T-cell (primary cell): ENCODE measurements at regions not wholly inside any gene's neighbourhood (a gene's known extent, or its start where the extent isn't known, plus 50 kb on each side); places are given as distances from the start of the nearest gene placed in this dataset.

Experiments used
- ATAC-seq, 4 experiments: fragments of 200-7000 bp in 3 of 4; fragments of 150-1000 bp in 1 of 4; cut with Tn5 transposase; replicated peaks in 1 of 4; 1 replicate in 3 of 4; 2 replicates in 1 of 4; pipeline ENCODE4 v1.10.0; 2021; ENCODE audit warnings: moderate library complexity in 3 of 4, mild to moderate bottlenecking in 2 of 4, moderate number of reproducible peaks in 1 of 4
- CTCF ChIA-PET, 2 donors: fragments of 300-600 bp; sonication (Branson Sonifier 250); formaldehyde crosslinking; loops; one replicate each; lab custom pipeline; 2022; ENCODE audit warnings: antibody characterized with exemption in 2 of 2; lab: Charles Lee
- POLR2A ChIA-PET, 2 donors: fragments of 300-600 bp; sonication (Branson Sonifier 250); formaldehyde crosslinking; loops; one replicate each; lab custom pipeline; 2022; ENCODE audit warnings: antibody characterized with exemption in 2 of 2; lab: Charles Lee
- DNase-seq, 35 experiments: peaks; one replicate each; pipeline versions ENCODE4 v3.0.0 to v3.0.0-alpha.2; 2013 to 2023
- H3K27ac ChIP-seq: one replicate; pipeline ENCODE4 v1.5.1; 2013; ENCODE audit warnings: low read length
- H3K27me3 ChIP-seq, 2 experiments: replicated peaks in 1 of 2; 1 replicate in 1 of 2; 2 replicates in 1 of 2; pipeline versions ENCODE4 v1.6.1 to v1.7.0; 2013; ENCODE audit warnings: low read length in 1 of 2, mixed read lengths in 1 of 2; ENCODE audit not compliant: control insufficient read depth in 2 of 2, insufficient read depth in 2 of 2; ENCODE audit errors: extremely low read depth in 1 of 2
- H3K36me3 ChIP-seq, 2 donors: 1 replicate in 1 of 2; 2 replicates in 1 of 2; pipeline versions ENCODE4 v1.6.1 to v1.7.0; 2013; ENCODE audit warnings: low read length in 1 of 2; ENCODE audit not compliant: control insufficient read depth in 2 of 2, insufficient read depth in 1 of 2; ENCODE audit errors: extremely low read depth in 1 of 2
- H3K4me1 ChIP-seq, 2 experiments: 1 replicate in 1 of 2; 2 replicates in 1 of 2; pipeline versions ENCODE4 v1.6.1 to v1.7.0; 2013; ENCODE audit warnings: low read length in 2 of 2, mixed read lengths in 1 of 2; ENCODE audit not compliant: insufficient read depth in 2 of 2, control insufficient read depth in 1 of 2; ENCODE audit errors: extremely low read depth in 1 of 2
- H3K4me3 ChIP-seq, 2 donors: 1 replicate in 1 of 2; 2 replicates in 1 of 2; pipeline versions ENCODE4 v1.5.1 to v1.7.0; 2013; ENCODE audit warnings: mild to moderate bottlenecking in 2 of 2, low read length in 1 of 2, moderate library complexity in 1 of 2; ENCODE audit not compliant: control insufficient read depth in 1 of 2; ENCODE audit errors: extremely low read depth in 1 of 2
- H3K9me3 ChIP-seq: 2 replicates; pipeline ENCODE4 v1.7.0; 2013
- H3K27ac Mint-ChIP-seq, 2 donors: one replicate each; pipeline ENCODE4 v1.8.0; 2020 to 2021; ENCODE audit warnings: mild to moderate bottlenecking in 2 of 2, mixed read lengths in 2 of 2
- H3K27me3 Mint-ChIP-seq, 2 donors: one replicate each; pipeline ENCODE4 v1.8.0; 2021 to 2022; ENCODE audit warnings: mixed read lengths in 2 of 2
- H3K36me3 Mint-ChIP-seq: one replicate; pipeline ENCODE4 v1.8.0; 2021; ENCODE audit warnings: mixed read lengths
- H3K4me1 Mint-ChIP-seq, 3 donors: one replicate each; pipeline ENCODE4 v1.8.0; 2020 to 2022; ENCODE audit warnings: mixed read lengths in 3 of 3, mild to moderate bottlenecking in 1 of 3
- H3K4me3 Mint-ChIP-seq, 3 donors: one replicate each; pipeline ENCODE4 v1.8.0; 2020 to 2022; ENCODE audit warnings: mild to moderate bottlenecking in 3 of 3, mixed read lengths in 3 of 3, moderate library complexity in 3 of 3
- H3K9me3 Mint-ChIP-seq, 3 donors: one replicate each; pipeline ENCODE4 v1.8.0; 2020 to 2022; ENCODE audit warnings: mixed read lengths in 3 of 3
- WGBS: methylation state at CpG from one replicate; pipeline ENCODE4 v1.1.5; 2013; ENCODE audit warnings: missing lambda C conversion rate; ENCODE audit not compliant: insufficient coverage; 5-methylcytosine and 5-hydroxymethylcytosine counted together

DNA sequence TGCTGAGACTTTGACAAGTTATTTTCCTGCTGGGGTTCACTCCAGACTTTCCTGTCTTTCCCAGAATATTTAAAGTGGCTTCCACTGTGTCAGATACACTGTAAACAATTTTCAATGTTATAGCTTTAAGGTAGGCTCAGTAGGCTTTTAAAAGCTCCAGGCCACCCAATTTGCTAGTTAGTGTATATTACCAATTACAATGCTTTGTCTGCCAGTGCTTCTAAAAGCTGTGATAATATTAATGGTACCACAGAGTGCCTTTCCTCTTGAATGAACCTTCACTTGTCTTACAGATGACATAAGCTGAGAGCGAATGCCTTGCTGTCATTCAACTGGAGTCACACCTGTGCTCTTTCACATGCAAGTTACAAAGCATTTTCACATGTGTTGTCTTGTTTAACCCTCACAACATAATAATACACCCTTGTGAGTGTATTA is 239.7 kb upstream of the HTR2A start:
- no CpG with 5 or more reads among the region's 1 CpG for WGBS
- no peak for ATAC-seq
- no peaks in the 10 kb centered on the region for H3K4me1 ChIP-seq
- H3K9me3 Mint-ChIP-seq = peaks cover 0 to 7% (median 0%) of the 10 kb centered on the region in 3 donors
- peaks cover 0 to 6% of the 10 kb centered on the region in 2 donors for H3K27me3 Mint-ChIP-seq
- no peaks in the 10 kb centered on the region for H3K36me3 Mint-ChIP-seq
- H3K27ac ChIP-seq = no peak overlapping the region
- ChIA-PET POLR2A (no interaction called here), CTCF (no interaction called here)
- H3K36me3 ChIP-seq = no peaks in the 10 kb centered on the region
- no peaks in the 10 kb centered on the region for H3K4me1 Mint-ChIP-seq
- no peaks in the 10 kb centered on the region for H3K27me3 ChIP-seq
- H3K27ac Mint-ChIP-seq = no peak overlapping the region
- H3K9me3 ChIP-seq = no peaks in the 10 kb centered on the region
- no peak overlapping the region for H3K4me3 Mint-ChIP-seq
- H3K4me3 ChIP-seq = no peak overlapping the region
- DNase-seq = no peak

DNA sequence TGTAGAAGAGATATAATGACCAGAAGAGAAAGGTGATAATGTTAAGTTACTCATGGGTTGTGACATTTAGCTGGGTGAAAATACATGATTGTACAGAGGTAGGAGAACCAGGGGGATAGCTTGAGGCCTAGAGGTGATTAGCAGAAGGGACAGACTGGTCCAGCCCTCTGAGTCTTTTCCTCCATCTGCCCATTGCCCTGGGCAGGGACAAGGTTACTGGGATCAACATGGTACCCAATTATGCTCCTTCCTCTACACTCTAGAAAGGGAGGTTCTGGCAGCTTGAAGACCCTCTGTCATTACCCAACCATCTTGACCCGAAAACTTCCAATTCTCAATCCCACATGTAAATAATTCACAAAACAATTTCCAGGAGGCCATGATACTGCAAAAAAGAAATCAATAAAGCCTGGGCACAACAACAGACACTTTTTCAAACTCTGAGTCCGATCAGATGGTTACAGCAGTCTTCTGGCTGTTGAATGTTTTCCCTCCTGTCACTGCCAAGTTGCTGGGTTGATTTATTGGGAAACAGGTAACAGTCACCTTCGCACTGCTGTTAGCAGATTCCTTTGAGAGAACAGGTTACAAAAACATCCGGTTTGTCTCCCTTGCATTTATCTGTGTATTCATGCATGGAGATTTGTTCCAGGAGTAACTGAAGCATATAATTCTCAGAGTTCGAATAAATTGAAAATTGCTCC is 239.1 kb upstream of the HTR2A start:
- Histone ChIP-seq H3K27ac (no peak overlapping the region), H3K4me3 (no peak overlapping the region), H3K36me3 (no peaks in the 10 kb centered on the region), H3K27me3 (no peaks in the 10 kb centered on the region), H3K9me3 (no peaks in the 10 kb centered on the region), H3K4me1 (no peaks in the 10 kb centered on the region)
- ChIA-PET POLR2A (no interaction called here), CTCF (no interaction called here)
- peaks cover 0 to 6% of the 10 kb centered on the region in 2 donors for H3K27me3 Mint-ChIP-seq
- H3K27ac Mint-ChIP-seq = no peak overlapping the region
- no peak for ATAC-seq
- no peak for DNase-seq
- 84% methylated on average over 2 of the region's 5 CpGs for WGBS
- no peak overlapping the region for H3K4me3 Mint-ChIP-seq
- H3K9me3 Mint-ChIP-seq = peaks cover 0 to 7% (median 0%) of the 10 kb centered on the region in 3 donors
- H3K4me1 Mint-ChIP-seq = no peaks in the 10 kb centered on the region
- no peaks in the 10 kb centered on the region for H3K36me3 Mint-ChIP-seq

DNA sequence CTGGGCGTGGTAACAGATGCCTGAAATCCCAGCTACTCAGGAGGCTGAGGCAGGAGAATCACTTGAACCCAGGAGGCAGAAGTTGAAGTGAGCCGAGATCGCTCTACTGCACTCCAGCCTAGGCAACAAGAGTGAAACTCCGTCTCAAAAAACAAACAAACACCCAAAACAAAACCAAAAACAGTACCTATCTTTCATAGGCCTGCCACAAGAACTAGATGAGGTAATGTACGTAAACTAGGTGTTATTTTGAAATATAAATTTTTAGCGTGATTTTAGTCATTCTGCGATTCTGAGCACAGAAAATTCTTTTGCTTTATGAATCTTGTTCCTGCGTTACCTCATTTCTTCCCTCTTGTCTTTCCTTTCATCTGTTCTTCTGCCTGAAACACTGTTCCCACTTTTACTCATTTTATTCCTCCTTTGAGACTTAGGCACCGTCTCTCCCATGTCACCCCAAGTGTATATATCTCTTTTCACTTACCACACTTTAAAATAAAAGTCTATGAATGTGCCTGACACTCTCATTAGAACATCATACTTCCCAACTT is 238.2 kb upstream of the HTR2A start:
- Histone ChIP-seq H3K4me3 (no peak overlapping the region), H3K36me3 (no peaks in the 10 kb centered on the region), H3K4me1 (no peaks in the 10 kb centered on the region), H3K9me3 (no peaks in the 10 kb centered on the region), H3K27me3 (no peaks in the 10 kb centered on the region), H3K27ac (no peak overlapping the region)
- POLR2A ChIA-PET = no interaction called here
- Mint-ChIP-seq H3K27me3 (peaks cover 2 to 6% of the 10 kb centered on the region in 2 donors), H3K9me3 (peaks cover 0 to 7% (median 0%) of the 10 kb centered on the region in 3 donors), H3K4me1 (no peaks in the 10 kb centered on the region), H3K27ac (no peak overlapping the region), H3K36me3 (no peaks in the 10 kb centered on the region), H3K4me3 (no peak overlapping the region)
- ATAC-seq (no peak), DNase-seq (no peak)
- 59% methylated on average over 5 of the region's 9 CpGs for WGBS
- CTCF ChIA-PET = no interaction called here

DNA sequence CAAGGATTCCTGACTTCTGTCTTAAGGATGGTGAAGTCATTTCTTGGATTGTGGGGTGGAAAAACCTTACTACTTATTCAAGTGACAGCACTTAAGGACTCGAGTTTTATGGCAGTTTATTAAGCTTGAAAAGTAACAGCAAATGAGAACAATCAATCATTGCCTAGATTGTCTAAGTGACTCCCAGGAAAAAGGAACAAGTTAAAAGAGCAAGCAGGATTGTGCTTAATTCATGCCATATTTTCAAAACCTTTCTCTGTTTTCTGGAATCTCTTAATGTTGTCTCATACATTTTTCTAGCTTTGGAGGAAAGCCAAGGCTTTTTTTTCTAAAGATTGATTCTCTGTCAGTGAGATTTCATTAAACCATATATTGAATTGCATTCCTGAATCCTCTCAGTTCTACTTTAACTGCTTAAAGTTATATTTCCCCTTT is 236.2 kb upstream of the HTR2A start:
- ChIA-PET POLR2A (no interaction called here), CTCF (no interaction called here)
- Mint-ChIP-seq H3K36me3 (no peaks in the 10 kb centered on the region), H3K4me3 (no peak overlapping the region), H3K4me1 (no peaks in the 10 kb centered on the region), H3K27ac (no peak overlapping the region), H3K27me3 (peaks cover 4 to 6% of the 10 kb centered on the region in 2 donors), H3K9me3 (peaks cover 0 to 4% (median 0%) of the 10 kb centered on the region in 3 donors)
- no peak overlapping the region for H3K27ac ChIP-seq
- no peaks in the 10 kb centered on the region for H3K4me1 ChIP-seq
- ATAC-seq (no peak), DNase-seq (no peak)
- H3K27me3 ChIP-seq = no peaks in the 10 kb centered on the region
- H3K9me3 ChIP-seq = no peaks in the 10 kb centered on the region
- H3K36me3 ChIP-seq = no peaks in the 10 kb centered on the region
- no peak overlapping the region for H3K4me3 ChIP-seq
- WGBS = no CpG with 5 or more reads among the region's 1 CpG

DNA sequence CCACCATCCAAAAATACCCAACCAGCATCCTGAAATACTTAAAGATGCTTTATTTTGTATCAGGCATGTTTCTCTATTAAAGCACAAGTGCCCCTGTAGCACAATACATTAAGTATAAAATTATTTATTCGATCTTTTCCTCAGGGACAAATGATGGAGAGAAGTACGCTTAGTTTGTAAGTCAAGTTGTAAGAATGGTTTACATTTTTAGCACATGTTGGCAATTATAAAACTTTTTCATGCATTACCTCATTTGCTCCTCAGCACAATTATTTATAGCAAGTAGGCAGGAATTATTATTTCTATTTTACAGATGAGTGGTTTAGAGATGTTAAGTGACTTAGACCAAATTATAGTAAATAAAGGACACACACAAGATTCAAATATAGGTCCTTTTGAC is 232.6 kb upstream of the HTR2A start:
- Histone ChIP-seq H3K4me1 (no peaks in the 10 kb centered on the region), H3K36me3 (no peaks in the 10 kb centered on the region), H3K27me3 (no peaks in the 10 kb centered on the region), H3K9me3 (no peaks in the 10 kb centered on the region), H3K27ac (no peak overlapping the region), H3K4me3 (no peak overlapping the region)
- no peak overlapping the region for H3K27ac Mint-ChIP-seq
- no peaks in the 10 kb centered on the region for H3K9me3 Mint-ChIP-seq
- DNase-seq (no peak), ATAC-seq (no peak)
- no peaks in the 10 kb centered on the region for H3K36me3 Mint-ChIP-seq
- WGBS = no CpG with 5 or more reads among the region's 2 CpGs
- no peak overlapping the region for H3K4me3 Mint-ChIP-seq
- H3K4me1 Mint-ChIP-seq = no peaks in the 10 kb centered on the region
- POLR2A ChIA-PET = no interaction called here
- CTCF ChIA-PET = no interaction called here
- H3K27me3 Mint-ChIP-seq = peaks cover 3 to 6% of the 10 kb centered on the region in 2 donors

DNA sequence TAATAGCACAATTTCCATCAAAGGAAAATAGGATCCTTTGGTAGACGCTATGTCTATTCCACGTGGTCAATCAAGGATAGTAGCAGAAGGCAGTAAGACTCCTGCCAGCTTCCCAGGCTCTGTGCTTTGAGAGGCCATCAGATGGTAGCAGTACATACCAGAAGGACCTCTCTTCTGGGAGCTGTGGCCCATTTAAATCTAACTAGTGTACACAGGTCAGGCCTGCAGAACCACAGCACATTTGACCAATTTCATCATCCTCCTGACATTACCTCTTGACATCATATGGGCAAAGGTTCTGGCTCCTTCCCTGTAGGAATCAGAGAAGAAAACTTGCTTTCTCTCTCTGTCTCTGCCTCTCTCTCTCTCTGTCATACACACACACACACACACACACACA is 229.6 kb upstream of the HTR2A start:
- H3K27ac ChIP-seq = no peak overlapping the region
- Mint-ChIP-seq H3K4me1 (no peaks in the 10 kb centered on the region), H3K27ac (no peak overlapping the region), H3K9me3 (peaks cover 0 to 4% (median 0%) of the 10 kb centered on the region in 3 donors), H3K4me3 (no peak overlapping the region), H3K27me3 (peaks cover 3 to 6% of the 10 kb centered on the region in 2 donors), H3K36me3 (no peaks in the 10 kb centered on the region)
- no peak overlapping the region for H3K4me3 ChIP-seq
- DNase-seq = no peak
- H3K9me3 ChIP-seq = no peaks in the 10 kb centered on the region
- H3K4me1 ChIP-seq = no peaks in the 10 kb centered on the region
- ChIA-PET POLR2A (no interaction called here), CTCF (interaction anchor here in 1 of 2 donors (0.5 kb wide), 1 partner anchor 649 kb away, joined by 3 read pairs; no protein-coding TSS in a partner anchor)
- no peaks in the 10 kb centered on the region for H3K27me3 ChIP-seq
- ATAC-seq = no peak
- no CpG with 5 or more reads among the region's 2 CpGs for WGBS
- H3K36me3 ChIP-seq = no peaks in the 10 kb centered on the region
